Kidney epithelial cell (primary cell): ENCODE measurements at regions not wholly inside any gene's neighbourhood (a gene's known extent, or its start where the extent isn't known, plus 50 kb on each side); places are given as distances from the start of the nearest gene placed in this dataset.

Source experiments
- DNase-seq: peaks from one replicate; pipeline ENCODE4 v3.0.0-alpha.2; 2010; ENCODE audit warnings: low read depth
- H3K27me3 ChIP-seq: 2 replicates; pipeline ENCODE4 v1.6.0; 2011; ENCODE audit warnings: low read length; ENCODE audit not compliant: control insufficient read depth, insufficient read depth
- H3K36me3 ChIP-seq: 2 replicates; pipeline ENCODE4 v1.5.1; 2011; ENCODE audit warnings: low read length; ENCODE audit not compliant: control insufficient read depth, insufficient read depth
- H3K4me3 ChIP-seq: 2 replicates; pipeline ENCODE4 v1.5.1; 2011; ENCODE audit warnings: low read depth, mild to moderate bottlenecking, control low read depth, low read length
- TF ChIP-seq, protein P1 (sequence below): IDR thresholded peaks from 2 replicates; pipeline ENCODE4 v1.5.1; 2011; ENCODE audit warnings: mild to moderate bottlenecking, moderate library complexity, low read length, control low read depth, inconsistent platforms; ENCODE audit not compliant: insufficient read depth, poor library complexity, severe bottlenecking

DNA sequence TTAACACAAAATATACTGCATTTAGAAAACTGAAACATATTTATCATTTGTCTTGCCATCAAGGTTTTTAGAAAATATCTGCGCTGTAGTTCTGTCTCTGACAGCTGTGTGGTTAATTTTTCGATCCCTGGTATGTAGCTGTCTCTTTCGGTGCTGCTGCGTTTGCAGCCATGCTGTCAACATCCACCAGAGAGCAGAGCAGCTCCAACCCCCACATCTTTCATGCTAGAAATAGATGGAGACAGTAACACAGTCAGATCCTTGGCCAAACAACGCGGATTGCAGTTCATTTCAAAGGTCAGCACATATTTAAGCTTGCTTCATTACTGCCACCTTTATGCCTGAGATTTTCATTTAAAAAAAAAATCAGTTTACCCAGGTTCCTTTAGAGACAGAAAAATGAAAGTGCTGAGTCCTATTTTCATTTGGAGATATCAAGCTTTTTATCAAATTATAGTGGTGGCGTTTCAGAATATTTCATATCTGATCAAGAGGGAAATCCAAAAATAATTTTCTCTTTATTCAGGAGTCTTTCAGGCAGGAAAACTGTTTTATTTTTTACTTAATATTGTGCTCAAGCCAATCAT lies 157.7 kb upstream of the MMS22L start:
- no peak for DNase-seq
- Histone ChIP-seq H3K4me3 (no peak overlapping the region), H3K36me3 (no peaks in the 10 kb centered on the region), H3K27me3 (no peaks in the 10 kb centered on the region)
- TF ChIP-seq, protein P1, sequence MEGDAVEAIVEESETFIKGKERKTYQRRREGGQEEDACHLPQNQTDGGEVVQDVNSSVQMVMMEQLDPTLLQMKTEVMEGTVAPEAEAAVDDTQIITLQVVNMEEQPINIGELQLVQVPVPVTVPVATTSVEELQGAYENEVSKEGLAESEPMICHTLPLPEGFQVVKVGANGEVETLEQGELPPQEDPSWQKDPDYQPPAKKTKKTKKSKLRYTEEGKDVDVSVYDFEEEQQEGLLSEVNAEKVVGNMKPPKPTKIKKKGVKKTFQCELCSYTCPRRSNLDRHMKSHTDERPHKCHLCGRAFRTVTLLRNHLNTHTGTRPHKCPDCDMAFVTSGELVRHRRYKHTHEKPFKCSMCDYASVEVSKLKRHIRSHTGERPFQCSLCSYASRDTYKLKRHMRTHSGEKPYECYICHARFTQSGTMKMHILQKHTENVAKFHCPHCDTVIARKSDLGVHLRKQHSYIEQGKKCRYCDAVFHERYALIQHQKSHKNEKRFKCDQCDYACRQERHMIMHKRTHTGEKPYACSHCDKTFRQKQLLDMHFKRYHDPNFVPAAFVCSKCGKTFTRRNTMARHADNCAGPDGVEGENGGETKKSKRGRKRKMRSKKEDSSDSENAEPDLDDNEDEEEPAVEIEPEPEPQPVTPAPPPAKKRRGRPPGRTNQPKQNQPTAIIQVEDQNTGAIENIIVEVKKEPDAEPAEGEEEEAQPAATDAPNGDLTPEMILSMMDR: peak; percentile 54

DNA sequence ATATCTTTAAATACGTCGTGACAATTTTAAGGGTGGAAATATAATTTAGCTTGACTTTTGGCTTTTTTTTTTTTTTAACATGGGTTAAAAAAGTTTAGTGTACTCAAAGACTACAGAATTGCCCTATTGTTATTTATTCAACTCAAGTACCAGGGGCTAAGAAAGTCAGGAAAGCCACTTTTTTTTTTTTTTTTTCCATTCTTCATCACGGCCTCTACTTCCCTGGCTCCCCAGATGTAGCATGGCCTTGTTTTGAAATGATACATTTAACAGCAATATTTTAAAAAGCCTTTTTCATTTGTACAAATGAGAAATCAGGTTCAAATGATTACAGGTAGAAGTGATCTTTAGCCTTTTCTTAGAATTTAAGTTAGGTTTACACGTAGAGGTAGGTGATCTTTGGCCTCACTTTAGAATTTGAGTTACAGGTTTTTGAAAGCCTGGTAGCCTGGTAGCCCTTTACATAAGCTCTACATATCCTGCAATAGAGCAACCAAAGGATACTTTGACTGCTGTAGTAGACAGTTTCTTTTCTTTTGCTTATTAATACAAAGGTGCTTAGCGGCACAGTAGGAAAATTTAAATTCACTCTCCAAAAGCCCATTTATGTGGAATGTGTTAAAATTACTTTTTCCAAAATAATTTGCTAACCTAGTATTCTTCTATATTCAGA lies 160.5 kb upstream of the MMS22L start:
- H3K27me3 ChIP-seq: no peaks in the 10 kb centered on the region
- TF ChIP-seq, protein P1: no peak
- no peak for DNase-seq
- H3K36me3 ChIP-seq: no peaks in the 10 kb centered on the region
- no peak overlapping the region for H3K4me3 ChIP-seq

DNA sequence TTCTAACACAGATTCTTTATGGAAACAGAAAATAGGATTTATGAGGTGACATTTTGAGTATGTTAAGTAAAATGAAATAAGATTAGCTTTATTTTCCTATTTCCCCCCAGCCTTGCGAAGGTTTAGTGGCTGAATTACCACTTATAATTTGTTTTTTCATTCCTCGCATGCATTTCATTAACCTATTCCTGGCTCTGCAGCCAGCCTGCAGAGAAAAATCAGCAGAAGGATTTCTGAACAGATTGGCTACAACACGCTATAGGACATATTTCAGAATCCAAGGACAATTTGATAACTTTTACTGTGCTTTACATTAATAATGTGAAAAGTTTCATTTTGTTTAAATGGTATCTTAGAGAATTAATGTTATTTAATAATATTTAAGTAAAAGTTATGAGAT lies 162.4 kb upstream of the MMS22L start:
- Histone ChIP-seq H3K36me3 (no peaks in the 10 kb centered on the region), H3K4me3 (no peak overlapping the region), H3K27me3 (no peaks in the 10 kb centered on the region)
- DNase-seq: no peak
- TF ChIP-seq, protein P1: no peak

DNA sequence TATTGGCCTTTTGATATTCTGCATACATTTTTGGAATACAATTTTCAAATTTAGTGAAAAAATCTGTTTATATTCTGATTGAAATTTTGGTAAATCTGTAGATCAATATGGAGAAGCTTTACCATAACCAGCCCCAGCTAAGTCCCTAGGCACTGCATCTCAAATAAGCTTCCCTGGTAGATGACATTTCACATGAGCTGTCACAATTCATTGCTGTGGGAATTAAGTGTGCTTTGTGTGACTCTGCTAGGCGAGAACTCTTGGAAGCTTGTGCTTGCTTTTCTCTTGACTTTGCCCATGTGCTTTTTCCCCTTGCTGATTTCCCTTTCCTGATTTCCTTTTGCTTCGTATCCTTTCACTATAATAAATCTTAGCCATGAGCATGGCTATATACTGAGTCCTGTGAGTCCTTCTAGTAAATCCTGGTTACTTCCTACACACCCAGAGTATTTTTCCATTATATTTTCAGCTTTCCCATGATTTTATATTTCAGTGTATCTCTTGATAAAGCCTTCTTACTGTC lies 166.5 kb upstream of the MMS22L start:
- Histone ChIP-seq H3K27me3 (no peaks in the 10 kb centered on the region), H3K36me3 (no peaks in the 10 kb centered on the region), H3K4me3 (no peak overlapping the region)
- TF ChIP-seq, protein P1: no peak
- no peak for DNase-seq

DNA sequence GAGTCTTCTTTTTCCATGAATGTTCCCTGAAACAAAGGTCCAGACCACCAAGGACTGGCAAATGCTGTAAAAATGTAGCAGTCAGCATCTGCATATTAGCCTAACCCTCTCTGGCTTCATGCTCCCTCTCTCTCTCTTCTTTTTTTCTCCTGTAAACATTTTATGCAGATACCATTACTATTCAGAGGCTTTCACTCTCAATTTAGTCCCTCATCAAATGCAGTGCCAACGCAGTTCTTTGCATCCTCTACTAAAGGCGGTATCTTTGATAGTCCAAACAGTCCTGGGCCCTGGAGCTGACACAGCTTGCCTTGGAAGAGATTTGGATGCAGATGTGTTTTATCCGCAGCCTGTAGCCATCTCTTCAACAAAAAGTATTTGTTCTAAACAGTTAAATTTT lies 167.1 kb upstream of the MMS22L start:
- TF ChIP-seq, protein P1: no peak
- DNase-seq: no peak
- no peaks in the 10 kb centered on the region for H3K36me3 ChIP-seq
- H3K27me3 ChIP-seq: no peaks in the 10 kb centered on the region
- no peak overlapping the region for H3K4me3 ChIP-seq

DNA sequence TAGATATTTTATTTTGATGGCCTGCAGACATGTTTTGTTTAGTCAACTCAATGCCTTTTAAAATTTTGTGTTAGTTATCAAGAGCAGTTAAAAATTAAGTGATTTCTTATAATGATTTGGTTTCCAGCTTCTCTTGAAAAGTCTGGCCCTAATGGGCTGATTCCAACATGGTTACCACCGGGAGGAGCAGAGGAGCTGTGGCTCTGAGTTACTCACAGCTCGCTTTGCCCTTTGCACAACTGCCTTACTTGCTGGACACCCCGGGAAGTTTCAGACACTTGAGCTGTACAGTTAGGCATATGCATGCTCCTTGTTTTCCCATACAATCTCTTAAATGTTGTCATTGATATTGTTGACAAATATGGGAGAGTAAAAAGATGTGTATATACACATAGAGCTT lies 173.1 kb upstream of the MMS22L start:
- TF ChIP-seq, protein P1: no peak
- no peaks in the 10 kb centered on the region for H3K36me3 ChIP-seq
- no peak overlapping the region for H3K4me3 ChIP-seq
- no peak for DNase-seq
- H3K27me3 ChIP-seq: no peaks in the 10 kb centered on the region
